ENCODE measurements at regions not wholly inside any gene's neighbourhood (a gene's known extent, or its start where the extent isn't known, plus 50 kb on each side); places are given as distances from the start of the nearest gene placed in this dataset.

DNA sequence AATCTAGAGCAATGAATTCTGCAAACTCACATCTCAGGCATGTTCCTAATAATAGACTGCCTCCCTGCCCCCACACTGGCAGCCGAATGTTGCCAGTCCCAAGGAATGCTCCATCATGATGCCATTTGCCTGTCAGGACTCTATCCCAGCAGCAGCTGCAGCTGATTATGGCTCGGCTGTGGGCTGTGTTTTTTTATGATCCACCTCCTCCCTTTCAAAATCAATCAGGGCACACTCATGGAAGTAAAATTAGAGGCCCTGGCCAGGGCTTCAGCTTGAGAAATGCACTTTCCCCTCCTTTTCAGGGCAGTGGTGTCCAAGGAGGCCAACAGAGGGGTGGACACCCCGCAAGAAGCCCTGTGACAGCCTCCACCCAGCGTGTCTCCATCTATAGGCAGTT, 176.7 kb upstream of the S1PR3 start:
- no peak for TF ChIP-seq Cebpa-rat (IDR thresholded peaks at IDR 0.05)
- no peaks in the 10 kb centered on the region for H3K27me3 ChIP-seq
- H4K20me1 ChIP-seq: no peaks in the 10 kb centered on the region
- no peak overlapping the region for H3K27ac ChIP-seq
- no peaks in the 10 kb centered on the region for H3K36me3 ChIP-seq
- no peak overlapping the region for H3K9ac ChIP-seq
- H3K9me3 ChIP-seq: no peaks in the 10 kb centered on the region
- no peak overlapping the region for H3K4me2 ChIP-seq
- H3K4me1 ChIP-seq: peaks cover 15% of the 10 kb centered on the region
- no peak overlapping the region for H3K4me3 ChIP-seq

DNA sequence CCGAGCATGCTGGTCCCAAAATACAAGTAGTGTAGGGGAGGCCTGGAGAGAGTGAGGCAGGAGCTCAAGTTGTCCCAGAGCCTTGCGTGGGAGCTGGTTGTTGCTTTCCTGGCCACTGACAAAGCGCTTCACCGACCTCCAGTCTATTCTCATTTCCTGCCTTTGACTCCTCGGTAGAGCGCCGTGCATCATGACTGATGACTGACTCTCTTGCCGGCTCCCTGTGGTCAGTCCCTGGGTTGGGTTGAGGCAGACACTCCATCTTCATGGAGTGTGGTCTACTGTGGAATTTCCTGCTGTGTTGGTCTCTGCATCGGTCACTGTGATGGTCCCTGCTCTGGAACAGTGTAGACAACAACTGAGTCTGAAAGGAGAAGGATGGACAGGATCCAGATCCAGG, 175.1 kb upstream of the S1PR3 start:
- Histone ChIP-seq H3K9ac (no peak overlapping the region), H4K20me1 (no peaks in the 10 kb centered on the region), H3K27me3 (no peaks in the 10 kb centered on the region), H3K9me3 (no peaks in the 10 kb centered on the region), H3K27ac (no peak overlapping the region), H3K4me1 (peaks cover 24% of the 10 kb centered on the region), H3K4me3 (no peak overlapping the region), H3K4me2 (no peak overlapping the region), H3K36me3 (no peaks in the 10 kb centered on the region)
- TF ChIP-seq Cebpa-rat (IDR thresholded peaks at IDR 0.05): no peak

DNA sequence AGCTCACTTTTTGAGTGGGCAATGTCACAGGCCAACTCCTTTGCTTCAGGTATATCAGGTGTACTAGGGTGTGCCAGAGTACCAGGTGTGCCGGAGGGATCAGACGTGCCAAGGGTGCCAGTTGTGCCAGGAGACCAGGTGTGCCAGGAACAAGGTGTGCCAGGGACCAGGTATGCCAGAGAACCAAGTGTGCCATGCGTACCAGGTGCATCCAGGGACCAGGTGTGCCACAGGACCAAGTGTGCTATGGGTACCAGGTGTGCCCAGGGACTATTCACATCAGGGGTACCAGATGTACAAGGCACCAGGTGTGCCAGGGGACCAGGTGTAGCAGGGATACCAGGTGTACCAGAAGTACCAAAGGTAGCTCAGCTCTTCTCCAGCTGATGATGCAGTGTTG, 174.7 kb upstream of the S1PR3 start:
- no peaks in the 10 kb centered on the region for H3K27me3 ChIP-seq
- no peak overlapping the region for H3K9ac ChIP-seq
- H4K20me1 ChIP-seq: no peaks in the 10 kb centered on the region
- no peak overlapping the region for H3K4me2 ChIP-seq
- TF ChIP-seq Cebpa-rat (IDR thresholded peaks at IDR 0.05): no peak
- H3K27ac ChIP-seq: no peak overlapping the region
- H3K4me3 ChIP-seq: no peak overlapping the region
- H3K4me1 ChIP-seq: peaks cover 24% of the 10 kb centered on the region
- H3K36me3 ChIP-seq: no peaks in the 10 kb centered on the region
- H3K9me3 ChIP-seq: peaks cover 3% of the 10 kb centered on the region

DNA sequence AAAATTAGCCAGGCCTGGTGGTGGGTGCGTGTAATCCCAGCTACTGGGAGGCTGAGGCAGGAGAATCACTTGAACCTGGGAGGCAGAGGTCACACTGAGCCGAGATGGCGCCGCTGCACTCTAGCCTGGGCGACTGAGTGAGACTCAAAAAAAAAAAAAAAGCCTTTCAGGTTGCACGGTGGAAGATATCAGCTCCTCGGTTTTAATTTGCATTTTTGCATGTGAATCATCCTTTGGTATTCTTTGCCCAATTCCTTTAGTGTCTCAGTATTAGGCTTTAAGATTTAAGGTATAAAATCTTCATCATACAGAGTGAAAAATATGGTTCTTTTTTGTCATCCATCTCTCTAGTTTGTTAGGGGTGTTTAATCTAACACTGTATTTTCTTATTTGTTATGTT, 173.6 kb upstream of the S1PR3 start:
- Histone ChIP-seq H3K9ac (no peak overlapping the region), H4K20me1 (no peaks in the 10 kb centered on the region), H3K9me3 (peaks cover 9% of the 10 kb centered on the region), H3K27ac (no peak overlapping the region), H3K4me3 (no peak overlapping the region), H3K36me3 (no peaks in the 10 kb centered on the region), H3K4me2 (no peak overlapping the region), H3K27me3 (no peaks in the 10 kb centered on the region), H3K4me1 (peaks cover 24% of the 10 kb centered on the region)
- no peak for TF ChIP-seq Cebpa-rat (IDR thresholded peaks at IDR 0.05)

DNA sequence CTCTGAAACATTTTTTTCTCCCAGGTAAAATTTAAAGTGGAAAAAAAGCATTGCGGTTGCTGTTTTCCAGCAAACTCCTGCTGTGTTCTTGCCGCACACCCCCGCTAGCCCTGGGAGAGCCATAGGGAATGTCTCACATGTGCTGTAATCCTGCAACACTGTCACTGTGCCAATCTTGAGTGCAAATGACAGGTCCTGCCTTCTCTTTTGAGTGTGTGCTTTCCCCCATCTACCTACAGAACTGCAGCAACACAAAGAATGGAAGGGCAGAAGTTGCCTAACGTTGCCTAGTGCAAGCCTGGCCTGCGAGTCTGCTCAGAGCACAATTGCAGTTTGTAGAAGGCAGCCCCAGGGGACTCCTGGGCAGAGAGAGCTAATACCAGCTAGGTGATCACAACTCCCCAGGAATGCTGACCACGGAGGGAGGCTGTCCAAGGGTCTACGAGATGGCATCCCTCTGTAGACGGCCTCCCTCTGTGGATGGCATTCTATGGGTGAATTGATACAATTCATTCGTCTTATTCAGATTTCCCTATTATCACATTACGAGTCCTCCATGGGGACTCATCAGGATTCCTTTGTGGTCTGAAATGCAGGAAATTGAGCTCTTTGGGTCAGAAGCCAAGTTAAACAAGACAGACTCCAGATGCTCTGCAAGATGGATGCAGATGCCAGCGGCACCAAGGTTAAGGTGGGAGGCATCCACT, 172.6 kb upstream of the S1PR3 start:
- Histone ChIP-seq H4K20me1 (no peaks in the 10 kb centered on the region), H3K4me3 (no peak overlapping the region), H3K9me3 (peaks cover 9% of the 10 kb centered on the region), H3K27ac (no peak overlapping the region), H3K27me3 (no peaks in the 10 kb centered on the region), H3K36me3 (no peaks in the 10 kb centered on the region), H3K9ac (no peak overlapping the region), H3K4me2 (peak overlapping the region; percentile 67), H3K4me1 (peaks cover 24% of the 10 kb centered on the region)
- TF ChIP-seq Cebpa-rat (IDR thresholded peaks at IDR 0.05): no peak

DNA sequence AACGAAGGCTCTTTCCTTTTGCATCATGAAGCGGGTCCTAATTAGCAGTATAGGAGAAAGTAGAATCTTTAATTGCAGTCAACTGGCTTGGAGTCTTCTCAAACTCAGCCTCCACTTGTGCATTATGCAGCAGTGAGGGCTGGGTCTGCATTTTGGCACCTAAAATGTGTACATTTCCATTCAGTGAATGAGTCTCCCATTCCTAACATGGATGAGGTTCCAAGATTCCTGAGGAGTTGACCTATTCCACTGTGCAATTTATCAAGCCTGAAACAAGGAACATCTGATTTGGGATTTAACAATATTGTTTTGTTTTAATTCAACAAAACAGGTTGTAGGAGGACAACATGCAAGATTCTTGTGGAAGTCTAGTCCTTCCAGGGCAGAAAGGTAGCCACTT, 171.8 kb upstream of the S1PR3 start:
- no peak overlapping the region for H3K9ac ChIP-seq
- peak overlapping the region; percentile 67 for H3K4me2 ChIP-seq
- H3K27ac ChIP-seq: no peak overlapping the region
- H3K4me1 ChIP-seq: peaks cover 24% of the 10 kb centered on the region
- no peaks in the 10 kb centered on the region for H4K20me1 ChIP-seq
- no peak overlapping the region for H3K4me3 ChIP-seq
- H3K36me3 ChIP-seq: no peaks in the 10 kb centered on the region
- TF ChIP-seq Cebpa-rat (IDR thresholded peaks at IDR 0.05): no peak
- H3K27me3 ChIP-seq: no peaks in the 10 kb centered on the region
- peaks cover 9% of the 10 kb centered on the region for H3K9me3 ChIP-seq

DNA sequence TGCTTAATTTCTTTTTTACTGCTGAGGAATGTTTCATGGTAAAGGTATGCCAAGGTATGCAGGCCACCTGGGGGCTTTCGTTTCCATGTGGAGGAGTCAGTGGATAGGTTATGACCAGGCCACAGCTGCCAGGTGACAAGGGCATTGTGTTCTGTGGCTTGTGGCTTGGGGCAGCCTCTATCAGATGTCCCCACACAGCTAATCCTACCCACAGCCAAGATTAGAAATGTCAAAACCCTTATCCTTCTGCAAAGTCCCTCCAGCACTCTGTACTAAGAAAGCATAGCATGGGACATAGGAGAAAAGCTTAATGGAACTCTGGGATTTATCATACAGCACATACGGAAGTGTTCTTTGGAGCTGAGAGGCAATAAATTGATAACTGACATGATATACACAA, 171.2 kb upstream of the S1PR3 start:
- H3K27ac ChIP-seq: no peak overlapping the region
- no peaks in the 10 kb centered on the region for H3K36me3 ChIP-seq
- no peaks in the 10 kb centered on the region for H3K27me3 ChIP-seq
- no peak for TF ChIP-seq Cebpa-rat (IDR thresholded peaks at IDR 0.05)
- peaks cover 9% of the 10 kb centered on the region for H3K9me3 ChIP-seq
- no peak overlapping the region for H3K4me3 ChIP-seq
- peaks cover 24% of the 10 kb centered on the region for H3K4me1 ChIP-seq
- H3K4me2 ChIP-seq: peak overlapping the region; percentile 67
- no peaks in the 10 kb centered on the region for H4K20me1 ChIP-seq
- no peak overlapping the region for H3K9ac ChIP-seq

DNA sequence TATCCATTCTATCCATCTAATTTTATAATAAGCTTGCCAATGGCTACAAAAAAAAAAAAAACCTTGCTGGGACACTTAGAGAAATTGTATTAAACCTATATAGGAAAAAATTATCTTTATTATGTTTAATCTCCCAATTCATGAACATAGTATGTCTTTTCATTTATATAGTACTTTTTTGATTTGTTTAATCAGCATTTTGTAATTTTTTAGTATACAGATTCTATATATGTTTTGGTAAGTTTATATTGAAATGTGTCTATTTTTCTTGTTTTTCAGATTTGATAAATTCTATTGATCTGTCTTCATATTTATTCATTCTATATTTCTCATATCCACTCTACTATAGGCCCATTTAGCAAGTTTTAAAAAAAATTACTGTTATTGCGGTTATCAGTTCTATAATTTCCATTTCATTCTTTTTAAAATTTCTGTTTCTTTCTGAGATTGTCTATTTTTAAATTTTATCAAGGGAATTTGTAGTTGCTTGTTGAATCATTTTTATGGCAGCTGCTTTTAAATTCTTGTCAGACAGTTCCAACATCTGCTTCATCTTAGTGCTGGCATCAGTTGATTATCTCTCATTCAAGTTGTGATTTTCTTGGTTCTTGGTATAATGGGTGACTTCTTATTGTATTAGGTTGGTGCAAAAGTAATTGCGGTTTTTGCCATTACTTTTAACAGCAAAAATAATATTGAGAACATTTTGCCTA, 170.1 kb upstream of the S1PR3 start:
- Histone ChIP-seq H3K27me3 (no peaks in the 10 kb centered on the region), H3K36me3 (no peaks in the 10 kb centered on the region), H3K9me3 (peaks cover 9% of the 10 kb centered on the region), H3K4me2 (no peak overlapping the region), H3K27ac (no peak overlapping the region), H3K9ac (no peak overlapping the region), H3K4me3 (no peak overlapping the region), H4K20me1 (no peaks in the 10 kb centered on the region), H3K4me1 (peaks cover 24% of the 10 kb centered on the region)
- TF ChIP-seq Cebpa-rat (IDR thresholded peaks at IDR 0.05): no peak

DNA sequence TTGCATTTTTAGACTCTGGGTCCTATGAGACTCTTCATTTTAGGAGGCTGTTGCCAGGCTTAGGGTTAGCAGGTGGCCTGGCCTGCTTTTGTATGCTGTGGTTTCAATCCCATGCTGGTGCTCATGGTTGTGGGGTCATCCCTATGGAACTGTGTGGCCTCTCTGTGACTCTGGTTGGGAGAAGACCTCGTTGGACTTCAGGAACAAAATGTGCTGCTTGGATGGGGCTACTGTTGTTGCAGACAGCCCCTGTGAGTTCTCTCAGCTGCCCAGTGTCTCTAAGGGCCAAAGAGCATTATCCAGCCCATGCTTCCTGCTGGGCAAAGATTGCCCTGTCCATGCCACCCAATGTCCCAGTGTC, 169.5 kb upstream of the S1PR3 start:
- Histone ChIP-seq H3K4me1 (peaks cover 24% of the 10 kb centered on the region), H3K4me2 (no peak overlapping the region), H3K36me3 (no peaks in the 10 kb centered on the region), H3K9me3 (peaks cover 9% of the 10 kb centered on the region), H3K4me3 (no peak overlapping the region), H3K27me3 (no peaks in the 10 kb centered on the region), H3K9ac (no peak overlapping the region), H4K20me1 (no peaks in the 10 kb centered on the region), H3K27ac (no peak overlapping the region)
- TF ChIP-seq Cebpa-rat (IDR thresholded peaks at IDR 0.05): no peak

DNA sequence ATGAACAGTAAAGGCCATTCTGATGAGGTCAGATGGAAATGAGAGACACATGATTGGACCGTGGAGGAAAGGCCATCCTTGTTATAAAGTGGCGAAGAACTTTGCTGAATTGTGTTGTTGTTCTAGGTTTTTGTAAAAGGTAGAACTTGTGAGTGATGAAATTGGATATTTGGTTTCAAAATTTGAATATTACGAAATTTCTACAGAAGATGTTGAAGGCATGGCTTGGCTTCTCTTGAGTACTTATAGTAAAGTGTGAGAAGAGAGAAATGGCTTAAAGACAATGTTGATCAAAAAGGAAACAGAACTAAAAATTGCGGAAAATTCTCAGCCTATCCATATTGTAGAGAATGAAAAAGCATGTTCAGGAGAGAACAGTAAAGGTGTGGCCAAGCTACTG, 166.6 kb upstream of the S1PR3 start:
- Histone ChIP-seq H3K4me1 (peaks cover 8% of the 10 kb centered on the region), H3K9me3 (peaks cover 9% of the 10 kb centered on the region), H3K9ac (no peak overlapping the region), H3K4me2 (no peak overlapping the region), H3K36me3 (no peaks in the 10 kb centered on the region), H3K27me3 (no peaks in the 10 kb centered on the region), H3K4me3 (no peak overlapping the region), H3K27ac (no peak overlapping the region), H4K20me1 (no peaks in the 10 kb centered on the region)
- no peak for TF ChIP-seq Cebpa-rat (IDR thresholded peaks at IDR 0.05)
